ENCODE measurements at regions not wholly inside any gene's neighbourhood (a gene's known extent, or its start where the extent isn't known, plus 50 kb on each side); places are given as distances from the start of the nearest gene placed in this dataset.
"Not testable (repeated sequence)": the region's sequence is repeated elsewhere in the genome, so short reads cannot be mapped to it uniquely, and the experiment has no call there.

DNA sequence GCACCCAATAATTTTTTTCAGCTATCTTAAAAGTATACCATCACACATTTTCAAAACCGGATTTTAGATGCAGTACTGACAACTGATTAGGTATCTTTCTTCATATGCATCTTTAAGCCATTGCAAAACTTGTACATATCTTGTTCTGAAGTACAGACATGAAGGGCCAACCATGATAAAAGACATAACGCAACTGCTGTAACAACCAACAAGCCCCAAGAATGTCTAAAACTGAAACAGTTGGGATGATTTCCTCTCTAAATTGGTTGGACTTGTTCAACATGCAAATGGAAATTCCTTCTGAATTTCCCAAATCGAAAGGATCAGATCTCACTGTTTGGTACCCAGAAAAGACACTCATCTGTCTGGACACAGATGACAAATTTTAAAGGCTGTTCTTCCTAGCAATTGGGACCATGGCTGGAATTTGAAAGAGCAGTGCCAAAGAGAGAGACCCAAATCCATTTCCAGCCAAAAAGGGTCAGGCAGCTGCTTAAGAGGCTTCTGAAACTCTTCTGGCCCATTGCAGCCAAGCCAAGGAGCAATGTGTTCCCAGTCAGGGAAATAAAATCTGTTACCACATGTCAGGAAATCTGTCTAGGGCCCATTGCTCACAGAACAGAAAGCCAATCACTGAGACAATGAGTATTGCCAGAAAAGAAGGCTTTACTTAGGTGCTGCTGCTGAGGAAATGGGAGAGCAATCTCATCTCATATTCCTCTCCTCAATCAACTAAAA, 1122.4 kb upstream of the USP15 start:
- DNase-seq = no peak

DNA sequence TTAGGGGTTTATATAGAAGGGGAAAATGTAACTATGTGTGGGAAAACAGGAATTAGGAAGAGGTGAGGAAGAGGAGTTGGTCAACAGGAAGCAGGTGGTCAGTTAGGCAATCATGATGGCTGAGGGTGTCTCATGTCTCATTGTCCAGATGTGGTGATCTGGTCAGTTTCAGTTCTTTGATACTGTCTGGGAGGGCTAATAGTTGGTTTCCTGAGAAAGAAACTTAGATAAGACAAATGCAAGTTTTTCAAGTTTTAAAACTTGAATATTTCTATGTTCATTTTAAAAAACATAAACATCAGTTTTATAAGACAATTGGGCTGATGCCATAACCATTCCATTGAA, 1121.8 kb upstream of the USP15 start:
- DNase-seq = no peak

DNA sequence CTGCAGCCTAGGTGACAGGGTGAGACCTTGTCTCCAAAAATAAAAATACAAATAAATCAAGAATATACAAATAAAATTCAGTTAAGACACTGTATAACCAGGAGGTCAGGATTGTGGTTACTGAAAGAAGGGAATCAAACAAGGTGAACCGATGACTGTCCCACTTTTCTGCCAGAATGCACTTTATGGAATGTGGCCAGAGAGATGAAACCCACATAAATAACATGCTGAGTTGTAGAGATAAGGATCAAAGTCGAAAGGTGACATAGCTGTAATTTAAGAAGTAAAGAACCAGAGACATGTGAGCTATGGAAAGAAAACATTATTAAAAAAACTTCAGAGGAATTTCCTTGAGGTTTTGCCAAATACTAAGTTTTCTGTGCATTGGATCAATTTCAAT, 1098.2 kb upstream of the USP15 start:
- no peak for DNase-seq

DNA sequence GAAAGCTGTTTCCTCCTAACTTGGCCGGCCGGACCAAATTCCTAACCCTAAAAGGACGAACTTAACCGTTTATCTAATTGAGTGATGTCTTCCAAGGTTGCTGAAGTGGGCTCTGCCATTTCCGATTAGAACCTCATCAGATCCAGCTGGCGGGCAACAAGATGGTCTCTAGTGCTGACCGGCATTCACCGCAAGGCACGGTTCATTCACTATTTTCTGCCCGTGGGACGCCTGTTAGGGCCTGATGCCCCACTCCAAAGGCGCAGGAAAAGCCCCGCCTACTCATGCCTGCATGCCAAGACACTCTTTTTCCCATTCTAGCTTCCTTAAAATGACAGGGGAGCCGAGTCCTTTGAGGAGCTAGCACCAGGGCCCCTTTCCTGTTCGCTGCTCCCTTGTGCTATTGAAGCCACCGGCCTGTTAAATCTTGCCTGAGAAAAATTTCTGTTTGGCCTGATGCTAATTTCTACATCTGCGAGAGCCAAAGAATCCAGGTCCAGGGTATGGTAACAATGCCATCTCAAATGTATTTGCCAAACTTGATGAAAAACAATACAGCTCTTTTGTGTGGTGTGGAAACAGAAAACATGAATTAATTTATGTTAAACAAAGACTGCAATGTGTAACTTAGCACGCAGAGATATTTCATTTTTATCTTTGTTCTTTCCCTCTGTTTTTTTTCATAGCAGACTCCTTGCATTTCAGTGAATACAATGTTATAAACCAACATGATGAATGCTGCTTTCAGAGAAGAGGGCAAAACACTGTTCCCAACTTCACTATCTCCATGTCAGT, 1071.2 kb upstream of the USP15 start:
- no peak for DNase-seq

DNA sequence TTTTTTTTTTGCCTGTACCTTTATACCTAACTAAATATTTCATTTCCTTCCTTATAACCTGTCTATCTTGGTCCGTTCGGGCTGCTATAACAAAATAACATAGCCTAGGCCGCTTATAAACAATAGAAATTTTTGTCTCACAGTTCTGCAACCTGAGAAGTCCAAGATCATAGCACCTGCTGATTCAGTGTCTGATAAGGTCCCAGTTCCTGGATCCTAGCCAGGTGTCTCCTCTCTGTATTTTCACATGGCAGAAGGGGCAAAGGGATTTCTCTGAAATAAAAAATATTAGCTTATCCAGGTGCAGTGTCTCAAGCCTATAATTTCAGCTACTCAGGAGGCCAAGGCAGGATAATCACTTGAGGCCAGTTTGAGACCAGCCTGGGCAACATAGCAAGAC, 1046.6 kb upstream of the USP15 start:
- no peak for DNase-seq

DNA sequence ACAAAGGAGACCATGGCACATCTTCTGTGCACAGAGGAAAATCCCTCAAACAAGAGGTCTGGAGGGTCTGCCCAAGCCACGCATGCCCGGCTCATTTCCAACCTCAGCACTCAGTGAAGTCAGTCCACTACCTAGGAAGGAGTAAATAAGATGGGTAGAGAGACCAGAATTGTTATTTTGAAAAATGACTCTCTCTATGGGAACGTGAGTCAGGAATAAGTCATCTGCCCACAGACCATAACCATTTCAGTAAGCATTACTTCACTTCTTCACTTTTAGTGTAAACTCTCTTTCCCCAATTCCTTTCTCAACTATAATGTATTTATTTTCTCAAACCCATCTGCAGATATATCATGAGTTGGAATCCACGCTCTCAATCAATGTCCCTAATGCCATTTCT, 1039.9 kb upstream of the USP15 start:
- no peak for DNase-seq

DNA sequence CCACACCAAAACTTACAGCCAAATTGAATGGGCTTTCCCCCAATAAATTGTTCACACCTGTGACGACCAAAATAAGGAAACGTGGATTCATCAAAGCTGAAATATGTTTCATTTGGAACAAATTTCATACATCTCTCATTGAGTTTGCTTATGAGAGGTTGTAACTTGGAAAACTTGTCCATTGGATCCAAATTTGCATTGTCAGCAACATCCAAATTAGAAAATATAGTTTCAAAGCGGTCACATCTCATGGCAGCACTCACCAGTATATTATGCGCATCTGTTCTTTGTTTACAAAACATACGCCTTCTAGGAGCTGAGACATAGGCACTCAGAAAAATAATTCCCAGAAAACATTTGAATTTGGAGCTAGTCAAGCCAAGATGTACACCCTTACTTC, 1028.2 kb upstream of the USP15 start:
- no peak for DNase-seq

DNA sequence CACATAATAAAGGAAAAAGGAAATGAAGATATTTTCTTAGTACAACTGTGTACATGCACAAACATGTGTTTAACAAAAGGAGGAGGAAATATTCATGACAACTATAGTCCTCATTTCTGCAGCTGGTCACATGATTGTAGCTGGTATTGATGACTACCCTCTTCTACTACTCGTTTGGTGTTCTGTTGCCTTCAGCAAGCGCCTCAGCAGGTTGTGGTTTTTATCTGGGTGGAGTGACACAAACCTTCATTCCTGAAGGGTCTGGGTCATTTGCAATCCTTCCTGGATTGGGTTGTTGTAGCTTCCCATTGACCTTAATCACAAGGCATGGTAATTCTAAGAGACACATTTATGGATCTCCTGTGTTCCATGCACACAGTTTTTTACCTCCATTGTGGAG, 1009.9 kb upstream of the USP15 start:
- DNase-seq = no peak

DNA sequence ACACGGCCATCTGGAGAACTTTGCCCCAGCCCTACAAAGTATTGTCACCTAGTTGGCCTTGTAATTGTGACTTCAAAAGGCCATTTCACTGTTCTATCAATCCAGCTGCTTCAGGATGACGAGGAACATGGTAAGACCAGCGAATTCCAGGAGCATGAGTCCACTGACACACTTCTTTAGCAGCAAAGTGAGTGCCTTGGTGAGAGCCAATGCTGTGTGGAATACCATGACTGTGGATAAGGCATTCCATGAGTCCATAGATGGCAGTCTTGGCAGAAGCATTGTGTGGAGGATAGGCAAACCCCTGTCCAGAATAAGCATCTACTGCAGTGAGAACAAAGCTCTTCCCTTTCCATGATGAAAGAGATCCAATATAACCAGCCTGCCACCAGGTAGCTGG, 1009.1 kb upstream of the USP15 start:
- DNase-seq = no peak

DNA sequence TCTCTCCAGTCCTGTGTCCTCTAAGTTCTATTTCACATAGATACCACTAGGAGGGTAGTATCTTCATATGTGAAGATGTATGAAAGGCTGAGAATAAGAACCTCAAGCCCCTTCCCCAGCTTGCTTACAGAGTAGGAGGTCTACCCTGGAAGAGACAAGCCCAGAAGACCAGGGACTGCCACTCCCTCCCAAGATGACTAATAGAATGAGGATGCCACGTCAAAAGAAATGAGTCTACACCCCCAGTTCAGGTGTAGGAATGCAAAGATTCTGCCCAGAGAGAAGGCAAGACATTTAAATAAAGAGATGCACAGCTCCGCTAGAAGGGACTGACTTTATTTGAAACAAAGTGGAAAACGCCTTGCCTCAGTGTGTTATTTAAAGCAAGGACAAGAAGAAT, 1006.0 kb upstream of the USP15 start:
- no peak for DNase-seq

DNA sequence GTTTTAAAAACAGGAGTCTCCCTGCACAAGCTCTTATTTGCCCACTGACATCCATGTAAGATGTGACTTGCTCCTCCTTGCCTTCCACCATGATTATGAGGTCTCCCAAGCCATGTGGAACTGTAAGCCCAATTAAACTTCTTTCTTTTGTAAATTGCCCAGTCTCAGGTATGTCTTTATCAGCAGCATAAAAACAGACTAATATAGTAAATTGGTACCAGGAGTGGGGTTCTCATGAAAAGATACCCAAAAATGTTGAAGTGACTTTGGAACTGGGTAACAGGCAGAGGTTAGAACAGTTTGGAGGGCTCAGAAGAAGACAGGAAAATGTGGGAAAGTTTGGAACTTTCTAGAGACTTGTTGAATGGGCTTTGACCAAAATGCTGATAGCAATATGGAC, 995.9 kb upstream of the USP15 start:
- not testable (repeated sequence) for DNase-seq

DNA sequence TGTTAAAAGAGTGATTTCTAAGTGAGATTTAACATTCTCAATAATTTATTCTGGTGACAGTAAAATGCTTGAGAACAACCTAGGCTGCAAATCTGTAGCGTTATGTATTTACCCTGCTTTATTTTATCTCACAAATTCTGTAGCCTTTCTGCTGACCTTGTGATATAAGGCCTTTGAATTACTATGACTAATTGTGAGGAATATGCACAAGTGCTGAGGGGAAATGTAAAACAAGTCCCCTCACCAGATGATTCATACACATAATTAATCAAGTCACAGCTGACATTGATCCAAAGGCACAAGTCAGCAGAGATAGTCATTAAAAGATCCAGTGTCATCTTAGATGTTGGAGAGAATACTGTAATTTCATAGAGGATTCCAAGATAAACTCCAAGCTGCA, 992.7 kb upstream of the USP15 start:
- no peak for DNase-seq

DNA sequence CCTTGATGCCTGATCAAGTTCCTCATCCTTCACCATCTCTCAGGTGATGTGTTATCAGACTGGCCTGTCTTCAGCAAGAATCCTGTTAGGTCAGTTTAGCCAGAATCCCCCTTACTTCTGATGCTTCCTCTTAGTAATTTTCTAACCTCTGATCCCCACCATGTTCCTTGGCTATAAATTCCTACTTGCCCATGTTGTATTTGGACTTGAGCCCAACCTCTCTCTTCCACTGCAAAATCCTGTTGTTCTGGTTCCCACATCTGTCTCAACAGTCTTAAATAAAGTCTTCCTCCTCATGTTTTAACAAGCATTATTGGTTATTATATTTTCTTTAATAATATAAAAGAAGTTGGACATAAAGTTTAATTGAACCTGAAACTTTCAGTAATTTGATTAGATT, 987.8 kb upstream of the USP15 start:
- DNase-seq = no peak

DNA sequence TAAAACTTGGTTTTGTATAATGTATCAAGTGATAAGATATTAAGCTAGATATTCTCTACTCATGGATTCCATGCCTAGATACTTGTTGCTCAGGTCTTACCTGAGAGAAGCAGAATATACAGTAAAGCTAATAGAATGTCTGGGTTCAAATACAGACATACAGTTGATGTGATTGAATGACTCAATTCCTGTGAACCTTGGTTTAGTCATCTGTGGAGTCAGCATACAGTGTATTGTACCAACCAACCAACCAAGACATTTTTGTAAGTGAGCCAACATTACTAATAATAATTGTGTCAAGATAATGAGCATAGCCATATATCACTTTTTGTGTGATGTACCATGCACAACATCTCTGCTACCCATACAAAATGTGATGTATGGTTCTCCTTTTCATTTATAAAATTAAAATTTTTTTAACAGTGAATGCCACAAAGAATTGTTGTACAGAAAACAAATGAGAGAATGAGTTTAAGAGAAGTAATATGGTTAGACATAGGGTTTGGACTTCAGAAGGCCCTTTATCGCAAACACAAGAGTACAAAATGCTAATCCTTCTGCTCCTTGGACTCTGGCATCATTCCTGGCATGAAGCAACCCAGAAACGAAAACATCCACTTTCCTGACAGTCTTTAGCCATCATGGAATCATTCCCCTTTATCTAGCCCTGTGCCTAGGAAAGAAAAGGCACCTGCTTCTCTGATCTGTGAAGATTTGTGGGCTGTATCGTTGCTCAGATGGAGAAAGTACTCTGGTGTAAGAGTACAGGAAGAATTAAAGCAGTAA, 977.2 kb upstream of the USP15 start:
- DNase-seq = no peak

DNA sequence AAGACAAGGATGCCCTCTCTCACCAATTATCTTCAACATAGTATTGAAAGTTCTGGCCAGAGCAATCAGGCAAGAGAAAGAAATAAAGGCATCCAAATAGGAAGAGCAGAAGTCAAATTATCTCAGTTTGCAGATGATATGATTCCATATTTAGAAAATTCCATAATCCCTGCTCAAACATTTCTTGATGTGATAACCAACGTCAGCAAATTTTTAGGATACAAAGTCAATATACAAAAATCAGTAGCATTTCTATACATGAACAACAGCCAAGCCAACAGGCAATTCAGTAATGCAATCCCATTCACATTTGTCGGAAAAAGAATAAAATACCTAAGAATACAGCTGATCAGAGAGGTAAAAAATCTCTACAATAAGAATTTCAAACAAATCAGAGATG, 969.7 kb upstream of the USP15 start:
- no peak for DNase-seq

DNA sequence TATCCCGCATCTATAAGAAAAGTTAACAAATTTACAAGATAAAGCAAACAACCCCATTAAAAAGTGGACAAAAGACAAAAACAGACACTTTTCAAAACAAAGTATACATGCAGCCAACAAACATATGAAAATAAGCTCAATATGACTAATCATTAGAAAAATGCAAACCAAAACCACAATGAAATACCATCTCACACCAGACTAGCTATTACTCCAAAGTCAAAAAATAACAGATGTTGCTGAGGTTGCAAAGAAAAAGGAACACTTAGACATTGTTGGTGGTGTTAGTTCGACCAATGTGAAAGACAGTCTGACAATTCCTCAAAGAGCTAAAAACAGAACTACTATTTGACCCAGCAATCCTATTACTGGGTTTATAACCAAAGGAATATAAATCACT, 968.6 kb upstream of the USP15 start:
- DNase-seq = no peak

DNA sequence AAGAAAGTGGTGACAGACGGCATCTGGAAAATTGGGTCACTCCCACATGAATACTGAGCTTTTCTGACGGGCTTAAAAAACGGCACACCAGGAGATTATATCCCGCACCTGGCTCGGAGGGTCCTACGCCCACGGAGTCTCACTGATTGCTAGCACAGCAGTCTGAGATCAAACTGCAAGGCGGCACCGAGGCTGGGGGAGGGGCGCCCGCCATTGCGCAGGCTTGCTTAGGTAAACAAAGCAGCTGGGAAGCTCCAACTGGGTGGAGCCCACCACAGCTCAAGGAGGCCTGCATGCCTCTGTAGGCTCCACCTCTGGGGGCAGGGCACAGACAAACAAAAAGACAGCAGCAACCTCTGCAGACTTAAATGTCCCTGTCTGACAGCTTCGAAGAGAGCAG, 966.2 kb upstream of the USP15 start:
- DNase-seq = not testable (repeated sequence)

DNA sequence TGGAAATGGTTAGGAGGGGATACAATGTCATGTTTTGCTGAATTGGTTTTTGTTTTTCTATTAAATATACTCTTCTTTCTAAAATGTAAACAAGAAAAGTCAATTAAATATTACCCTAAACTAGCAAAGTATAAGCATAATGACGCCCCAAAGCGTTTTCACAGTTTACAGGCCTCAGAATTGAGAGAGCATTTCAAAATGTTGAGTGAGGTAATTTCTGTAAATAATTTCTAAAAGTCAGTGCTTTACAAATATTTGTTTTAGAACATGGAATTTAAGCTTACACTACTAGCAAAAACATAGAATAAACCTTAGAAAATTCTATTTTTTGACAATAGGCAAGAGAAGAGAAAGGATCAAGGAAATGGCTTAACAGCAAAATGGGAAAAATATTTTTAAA, 958.4 kb upstream of the USP15 start:
- no peak for DNase-seq

DNA sequence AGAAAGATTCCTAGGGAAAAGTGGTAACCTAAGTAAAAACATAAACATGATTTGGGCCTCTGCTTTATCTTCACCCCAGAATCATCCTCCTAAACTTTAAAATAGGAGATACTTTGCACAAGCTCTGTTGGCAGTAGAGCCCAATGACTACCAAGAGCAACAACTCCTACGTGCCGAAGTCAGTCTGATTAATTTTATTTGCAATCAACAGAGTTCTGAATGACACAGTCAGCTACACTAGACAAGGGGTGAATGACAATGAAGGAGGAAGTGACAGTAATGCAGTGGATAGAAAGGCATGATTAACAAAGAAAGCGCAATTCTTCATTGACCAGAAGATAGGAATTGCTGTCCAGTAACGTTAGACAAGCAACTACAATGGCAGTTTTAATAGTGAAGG, 957.9 kb upstream of the USP15 start:
- no peak for DNase-seq

DNA sequence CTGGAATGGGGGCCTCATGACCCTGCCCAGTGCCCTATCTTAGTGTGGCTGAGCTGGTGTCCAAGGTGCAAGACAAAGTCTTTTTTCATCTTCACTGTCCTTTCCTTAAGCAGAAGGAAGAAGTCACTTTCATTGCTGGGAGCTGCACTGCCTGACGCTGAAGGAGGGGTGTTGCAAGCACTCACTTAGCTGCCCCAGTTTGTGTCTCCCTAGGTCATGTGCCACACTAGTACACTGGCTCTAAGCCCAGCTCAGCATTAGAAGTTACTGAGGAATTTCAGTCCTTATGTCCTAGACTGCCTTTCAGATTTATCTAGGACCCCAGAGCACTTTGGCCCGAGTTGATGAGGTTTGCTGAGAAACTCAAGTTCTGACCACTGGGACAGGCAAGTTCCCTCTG, 952.0 kb upstream of the USP15 start:
- no peak for DNase-seq

DNA sequence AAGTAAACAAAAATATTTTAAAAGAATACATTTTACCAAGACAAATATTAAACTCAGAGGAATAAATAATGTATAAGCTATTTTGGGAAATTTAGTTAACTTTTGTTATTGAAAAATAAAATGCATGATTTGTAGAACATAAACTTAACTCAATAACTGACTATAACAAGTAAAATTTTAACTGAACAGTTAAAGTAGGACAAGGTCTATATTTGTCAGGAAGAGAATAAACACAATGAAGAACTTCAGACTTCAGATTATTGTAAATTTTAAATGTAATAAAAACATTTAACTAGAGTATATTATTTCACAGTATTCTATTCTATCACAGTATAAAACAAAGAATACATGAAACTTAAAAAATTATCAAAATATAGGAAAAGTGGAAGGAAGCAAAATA, 948.8 kb upstream of the USP15 start:
- no peak for DNase-seq

DNA sequence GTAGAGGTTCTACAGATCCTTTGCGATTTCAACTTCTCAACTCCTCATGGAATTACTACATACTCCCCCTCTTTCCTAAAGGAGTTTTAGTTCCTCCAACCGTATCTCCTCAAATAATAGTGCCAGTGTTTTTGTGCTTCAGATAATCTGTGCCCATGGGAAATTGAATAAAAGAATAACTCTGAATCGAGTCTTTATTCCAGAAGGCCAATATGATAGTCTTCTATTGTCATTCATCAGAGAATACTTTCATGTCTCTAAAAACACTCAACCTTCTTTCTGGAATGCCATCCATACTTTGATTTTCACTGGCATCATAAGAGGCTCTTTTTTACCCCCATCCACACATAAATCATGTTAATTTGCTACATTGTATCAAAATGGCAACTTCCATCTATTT, 911.3 kb upstream of the USP15 start:
- no peak for DNase-seq

DNA sequence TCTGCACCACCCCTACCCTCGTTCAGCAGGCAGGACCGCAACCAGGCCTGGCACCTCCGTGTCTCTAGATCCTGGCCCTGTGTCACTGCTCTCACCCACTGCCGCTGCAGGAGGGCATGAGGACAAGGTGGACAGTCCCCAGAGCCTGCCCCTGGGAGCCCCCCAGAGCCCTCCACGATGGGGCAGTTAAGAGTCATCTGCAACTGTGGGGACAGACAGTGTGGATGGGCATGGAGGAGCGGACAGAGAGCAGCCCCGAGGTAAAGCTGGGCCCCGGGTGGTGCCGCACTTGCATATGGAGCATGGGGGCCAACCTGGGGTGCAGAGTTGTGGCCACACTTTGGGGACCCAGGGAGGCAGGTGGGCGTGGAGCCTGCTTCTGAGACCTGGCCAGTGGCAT, 905.1 kb upstream of the USP15 start:
- DNase-seq = no peak

DNA sequence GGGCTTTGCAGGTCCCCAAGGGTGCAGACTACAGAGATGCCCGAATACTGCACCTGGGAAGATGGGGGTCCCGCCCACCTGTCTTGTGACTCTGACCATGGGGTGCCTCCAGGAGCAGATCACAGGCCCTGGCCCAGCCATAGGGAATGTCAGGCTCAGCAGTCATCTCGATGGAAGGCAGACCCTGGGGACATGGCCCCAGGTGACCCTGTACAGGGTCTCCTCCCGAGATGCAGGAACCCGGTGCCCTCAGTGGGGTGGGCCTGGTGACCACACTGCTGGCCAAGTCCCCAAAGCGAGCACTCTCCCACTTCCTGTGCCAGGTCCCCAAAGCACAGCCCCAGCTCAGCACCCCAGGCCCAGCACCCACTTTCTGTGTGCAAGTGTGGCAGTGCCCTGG, 903.7 kb upstream of the USP15 start:
- DNase-seq = no peak
